ENCODE measurements at regions not wholly inside any gene's neighbourhood (a gene's known extent, or its start where the extent isn't known, plus 50 kb on each side); places are given as distances from the start of the nearest gene placed in this dataset.

- TF ChIP-seq CTCF (conservative IDR thresholded peaks at IDR 0.05; ENCODE audit: low read length) = no peak
- no peak for TF ChIP-seq EZH2phosphoT487 (IDR thresholded peaks at IDR 0.05; ENCODE audit: borderline replicate concordance)
Measured at GRCh38 chr10:35971397-35971796, 329.3 kb upstream of the FZD8 start.

Measured in Loucy (cell line).